K562 (cell line): ENCODE measurements at regions not wholly inside any gene's neighbourhood (a gene's known extent, or its start where the extent isn't known, plus 50 kb on each side); places are given as distances from the start of the nearest gene placed in this dataset.

Experiments
- ATAC-seq: fragments of 200-7000 bp; cut with Tn5 transposase; 3 replicates; pipeline ENCODE4 v1.9.1; 2020; ENCODE audit warnings: moderate library complexity
- BruUV-seq: library from RNA; stranded (reverse); fragments of 400-500 nt; replicated peaks from 2 replicates; lab custom pipeline; 2021; lab: Mats Ljungman, UMichigan
- CTCF ChIA-PET: fragments of 300-600 bp; formaldehyde crosslinking; extraction: SDS; loops from one replicate; lab custom pipeline; 2021; ENCODE audit warnings: low intra/inter-chr PET ratio; lab: Yijun Ruan, JAX
- POLR2A ChIA-PET: fragments of 300-600, 350-650 bp; sonication (Branson Sonifier 250); formaldehyde crosslinking; extraction: SDS; loops from one replicate; lab custom pipeline; 2021; ENCODE audit warnings: antibody characterized with exemption, inconsistent platforms; lab: Yijun Ruan, JAX
- DNase-seq, 4 experiments: peaks; one replicate each; pipeline versions ENCODE4 v3.0.0 to v3.0.0-alpha.2; 2011 to 2018; ENCODE audit warnings: low spot score in 3 of 4, mixed read lengths in 3 of 4; ENCODE audit errors: extremely low read depth in 1 of 4
- FAIRE-seq: peaks from 2 replicates; lab custom pipeline; 2011; peaks lifted over from hg19 to GRCh38; lab: Jason Lieb, UNC
- H2AFZ ChIP-seq: 2 replicates; pipeline ENCODE4 v1.6.0; 2011; ENCODE audit warnings: low read depth, low read length, control low read depth, inconsistent platforms
- H3K27ac ChIP-seq: fragments of 200-600 bp; 3 replicates; pipeline ENCODE4 v1.8.0; 2011; ENCODE audit warnings: low read depth, mild to moderate bottlenecking, control low read depth, inconsistent platforms, low read length, moderate library complexity, mixed read lengths; ENCODE audit errors: extremely low read depth
- H3K27me3 ChIP-seq, 2 experiments: fragments of 300-600 bp in 1 of 2; 2 replicates in 1 of 2; 3 replicates in 1 of 2; pipeline versions ENCODE4 v1.6.0 to v1.8.0; 2011; ENCODE audit warnings: inconsistent platforms in 2 of 2, low read length in 2 of 2, mild to moderate bottlenecking in 1 of 2, mixed read lengths in 1 of 2, moderate library complexity in 1 of 2; ENCODE audit not compliant: control insufficient read depth in 2 of 2, insufficient read depth in 2 of 2
- H3K36me3 ChIP-seq: fragments of 300-600 bp; 3 replicates; pipeline ENCODE4 v1.8.0; 2011; ENCODE audit warnings: mild to moderate bottlenecking, low read length, inconsistent platforms; ENCODE audit not compliant: control insufficient read depth, insufficient read depth
- H3K4me1 ChIP-seq, 2 experiments: fragments of 200-600 bp in 1 of 2; replicated peaks in 1 of 2; 2 replicates in 1 of 2; 3 replicates in 1 of 2; pipeline versions ENCODE4 v1.5.1 to v1.8.0; 2011; ENCODE audit warnings: inconsistent platforms in 2 of 2, low read length in 2 of 2, mild to moderate bottlenecking in 1 of 2, mixed read lengths in 1 of 2, moderate library complexity in 1 of 2; ENCODE audit not compliant: control insufficient read depth in 2 of 2, insufficient read depth in 2 of 2
- H3K4me2 ChIP-seq: 2 replicates; pipeline ENCODE4 v1.6.1; 2011; ENCODE audit warnings: low read length, control low read depth, inconsistent platforms, mixed read lengths; ENCODE audit not compliant: insufficient read depth
- H3K4me3 ChIP-seq: fragments of 200-600 bp; sonication (generic), shearing (Covaris generic); 2 replicates; pipeline ENCODE4 v1.5.1; 2016; ENCODE audit warnings: control low read depth, inconsistent platforms
- H3K79me2 ChIP-seq: fragments of 200-600 bp; 3 replicates; pipeline ENCODE4 v1.8.0; 2011; ENCODE audit warnings: low read length, inconsistent platforms; ENCODE audit not compliant: control insufficient read depth, insufficient read depth
- H3K9ac ChIP-seq, 2 experiments: 2 replicates each; pipeline versions ENCODE4 v1.6.0 to v1.6.1; 2011; ENCODE audit warnings: low read depth in 2 of 2, low read length in 2 of 2, control low read depth in 1 of 2, inconsistent platforms in 1 of 2, mild to moderate bottlenecking in 1 of 2, mixed read lengths in 1 of 2; ENCODE audit not compliant: insufficient read depth in 1 of 2
- H3K9me1 ChIP-seq: one replicate; pipeline ENCODE4 v1.6.0; 2011; ENCODE audit warnings: inconsistent platforms, mild to moderate bottlenecking, low read length, moderate library complexity; ENCODE audit not compliant: control insufficient read depth, insufficient read depth
- H3K9me3 ChIP-seq: replicated peaks from 2 replicates; pipeline ENCODE4 v1.5.1; 2011; ENCODE audit warnings: low read depth, low read length, inconsistent platforms; ENCODE audit not compliant: control insufficient read depth, insufficient read depth
- H4K20me1 ChIP-seq: replicated peaks from 2 replicates; pipeline ENCODE4 v1.6.1; 2011; ENCODE audit warnings: low read length, inconsistent platforms, mixed read lengths; ENCODE audit not compliant: control insufficient read depth, insufficient read depth
- ARID3A ChIP-seq: IDR thresholded peaks from 2 replicates; pipeline ENCODE4 v1.6.1; 2012; ENCODE audit warnings: low read depth, low read length, improper control_type of control experiment, borderline replicate concordance
- FOXJ2 ChIP-seq: fragments of 200-800 bp; sonication (Bioruptor generic); IDR thresholded peaks from 2 replicates; pipeline ENCODE4 v1.6.1; 2016; ENCODE audit warnings: missing genetic modification characterization, missing compliant biosample characterization
- GTF2A2 ChIP-seq: IDR thresholded peaks from 2 replicates; pipeline ENCODE4 v1.6.1; 2016; ENCODE audit warnings: mild to moderate bottlenecking, missing genetic modification characterization, missing compliant biosample characterization
- HDAC8 ChIP-seq: fragments of 450-650 bp; IDR thresholded peaks from 2 replicates; pipeline ENCODE4 v1.6.1; 2016; ENCODE audit warnings: mild to moderate bottlenecking, missing genetic modification characterization, moderate library complexity, missing compliant biosample characterization
- KDM2B ChIP-seq: fragments of 250-450 bp; sonication (Bioruptor Pico); IDR thresholded peaks from 2 replicates; pipeline ENCODE4 v1.8.0; 2021; ENCODE audit warnings: mild to moderate bottlenecking, moderate library complexity
- MED1 ChIP-seq: sonication (generic); formaldehyde crosslinking; IDR thresholded peaks from 2 replicates; pipeline ENCODE4 v1.8.1; 2023; ENCODE audit warnings: missing genetic modification reagents, borderline replicate concordance
- MTA1 ChIP-seq: fragments of 450-650 bp; IDR thresholded peaks from 2 replicates; pipeline ENCODE4 v1.6.1; 2017; ENCODE audit warnings: borderline replicate concordance
- MTF1 ChIP-seq: fragments of 250-450 bp; sonication (Bioruptor Pico); IDR thresholded peaks from 2 replicates; pipeline ENCODE4 v1.9.0; 2021; ENCODE audit warnings: moderate library complexity, mild to moderate bottlenecking, inconsistent platforms, borderline replicate concordance
- NFIC ChIP-seq: fragments of 450-650 bp; IDR thresholded peaks from 2 replicates; pipeline ENCODE4 v1.6.1; 2017; ENCODE audit warnings: mild to moderate bottlenecking, inconsistent platforms
- PHF21A ChIP-seq: fragments of 450-650 bp; IDR thresholded peaks from 2 replicates; pipeline ENCODE4 v1.6.1; 2017; ENCODE audit warnings: low read depth, borderline replicate concordance
- PHF8 ChIP-seq: fragments of 200-600 bp; sonication (generic); IDR thresholded peaks from 2 replicates; pipeline ENCODE4 v1.6.1; 2012; ENCODE audit warnings: mixed run types, mild to moderate bottlenecking, inconsistent platforms, low read length, moderate library complexity, borderline replicate concordance
- SETDB1 ChIP-seq: IDR thresholded peaks from one replicate; pipeline ENCODE4 v1.6.1; 2012; ENCODE audit warnings: low read length, control low read depth, inconsistent platforms
- ZBTB43 ChIP-seq: sonication (generic); formaldehyde crosslinking; IDR thresholded peaks from 2 replicates; pipeline ENCODE4 v1.8.0; 2023; ENCODE audit warnings: mild to moderate bottlenecking, missing genetic modification reagents
- ZNF398 ChIP-seq: fragments of 250-450 bp; sonication (Bioruptor Pico); IDR thresholded peaks from 2 replicates; pipeline ENCODE4 v1.8.0; 2021; ENCODE audit warnings: moderate library complexity, mild to moderate bottlenecking, inconsistent platforms
- WGBS: fragments of 100-300 bp; shearing (Covaris generic); methylation state at CpG from one replicate; pipeline ENCODE4 v1.1.6; 2016; ENCODE audit warnings: low coverage, mixed read lengths; ENCODE audit not compliant: insufficient coverage; ENCODE audit errors: missing lambda C conversion rate; 5-methylcytosine and 5-hydroxymethylcytosine counted together
- in situ Hi-C: fragments of 300-500 bp; cut with MboI; formaldehyde crosslinking; loops from 4 replicates; pipeline ENCODE4 v1.15.0; 2018; ENCODE audit warnings: inconsistent platforms, mixed read lengths
- intact Hi-C: fragments of 100-400 bp; cut with micrococcal nuclease; formaldehyde crosslinking; loops from 2 replicates; pipeline ENCODE4 v1.14.2; 2022

- DNase-seq (no peak), ATAC-seq (no peak), FAIRE-seq (no peak)
- intact Hi-C loops (no loop called here), in situ Hi-C loops (no loop called here)
- H3K9me3 ChIP-seq, result no peaks in the 10 kb centered on the region
- H4K20me1 ChIP-seq, result no peaks in the 10 kb centered on the region
- ChIA-PET POLR2A (no interaction called here), CTCF (no interaction called here)
- 5% methylated on average over 2 of the region's 2 CpGs for WGBS
- H2AFZ ChIP-seq, result no peak overlapping the region
- no peaks in the 10 kb centered on the region for H3K79me2 ChIP-seq
- no peaks in the 10 kb centered on the region for H3K36me3 ChIP-seq
- H3K4me2 ChIP-seq, result no peak overlapping the region
- H3K4me3 ChIP-seq, result no peak overlapping the region
- H3K27ac ChIP-seq, result no peak overlapping the region
- no peaks in the 10 kb centered on the region for H3K4me1 ChIP-seq
- no TSS peak for BruUV-seq
- no peaks in the 10 kb centered on the region for H3K27me3 ChIP-seq
- H3K9ac ChIP-seq, result no peak overlapping the region
- H3K9me1 ChIP-seq, result no peaks in the 10 kb centered on the region
- TF ChIP-seq PHF21A (no peak), PHF8 (no peak), MED1 (CRISPR knock-in tag) (no peak), MTF1 (CRISPR knock-in tag) (no peak), GTF2A2 (no peak), HDAC8 (tag) (no peak), SETDB1 (no peak), FOXJ2 (tag) (no peak), ARID3A (no peak), ZNF398 (CRISPR knock-in tag) (no peak), MTA1 (no peak), KDM2B (CRISPR knock-in tag) (no peak), ZBTB43 (CRISPR knock-in tag) (no peak), NFIC (no peak)
Observed at GRCh38 chr4:104615926-104616325, 121.2 kb upstream of the CXXC4 start.
